BLaER1 (cell line): ENCODE measurements at regions not wholly inside any gene's neighbourhood (a gene's known extent, or its start where the extent isn't known, plus 50 kb on each side); places are given as distances from the start of the nearest gene placed in this dataset.

Experiments used
- H3K27ac ChIP-seq: shearing (Covaris generic); formaldehyde crosslinking; 2 replicates; pipeline ENCODE4 v1.8.1; 2022
- H3K27me3 ChIP-seq: shearing (Covaris generic); formaldehyde crosslinking; 2 replicates; pipeline ENCODE4 v1.8.1; 2022
- H3K36me3 ChIP-seq: shearing (Covaris generic); formaldehyde crosslinking; 2 replicates; pipeline ENCODE4 v1.8.1; 2022
- H3K4me1 ChIP-seq: shearing (Covaris generic); formaldehyde crosslinking; 2 replicates; pipeline ENCODE4 v1.8.1; 2022
- H3K4me2 ChIP-seq: shearing (Covaris generic); formaldehyde crosslinking; 2 replicates; pipeline ENCODE4 v1.8.1; 2022
- H3K4me3 ChIP-seq: shearing (Covaris generic); formaldehyde crosslinking; 2 replicates; pipeline ENCODE4 v1.8.1; 2022
- H3K9ac ChIP-seq: shearing (Covaris generic); formaldehyde crosslinking; 2 replicates; pipeline ENCODE4 v1.8.1; 2022
- H3K9me3 ChIP-seq: shearing (Covaris generic); formaldehyde crosslinking; 2 replicates; pipeline ENCODE4 v1.8.1; 2022
- H4K20me1 ChIP-seq: shearing (Covaris generic); formaldehyde crosslinking; 2 replicates; pipeline ENCODE4 v1.8.1; 2022
- Cebpa-rat ChIP-seq: shearing (Covaris generic); IDR thresholded peaks from 2 replicates; pipeline ENCODE4 v1.8.1; 2022

DNA sequence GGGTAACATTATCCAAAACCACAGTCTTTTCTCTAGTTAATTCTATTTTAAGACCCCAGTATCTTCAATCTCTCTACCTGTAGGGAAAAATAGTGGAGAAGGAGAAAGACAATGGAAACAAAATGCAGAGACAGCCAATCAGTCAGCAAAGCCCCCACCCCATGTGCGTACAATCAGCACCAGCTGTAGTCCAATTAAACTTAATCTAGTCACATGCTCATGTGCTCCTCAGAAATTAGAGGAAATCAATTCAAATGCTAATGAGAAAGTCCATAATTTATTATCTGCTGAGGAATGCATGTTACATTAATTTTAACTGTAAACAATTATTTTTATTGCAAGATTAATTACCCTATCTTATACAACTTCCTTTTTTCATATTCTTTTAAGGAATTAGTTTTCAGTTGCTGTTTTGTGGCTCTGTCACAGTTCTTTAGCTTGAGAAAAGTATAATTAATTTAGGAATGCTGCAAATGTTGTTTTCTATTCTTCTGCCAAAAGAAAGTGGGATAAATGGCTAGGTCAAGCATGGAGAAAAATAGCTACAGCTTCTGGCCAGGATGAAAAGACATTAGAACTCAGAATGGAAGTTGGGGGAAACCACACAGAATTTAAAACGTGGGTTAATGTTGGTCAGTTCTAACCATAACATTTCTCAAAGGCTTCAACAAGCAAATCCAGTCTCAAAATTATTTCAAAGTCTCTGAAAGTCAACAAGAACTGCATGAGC is 232.4 kb upstream of the HNRNPA3 start:
- H3K4me2 ChIP-seq: no peak overlapping the region
- no peaks in the 10 kb centered on the region for H3K36me3 ChIP-seq
- no peak overlapping the region for H3K4me3 ChIP-seq
- H3K9ac ChIP-seq: no peak overlapping the region
- H4K20me1 ChIP-seq: no peaks in the 10 kb centered on the region
- no peak for TF ChIP-seq Cebpa-rat
- no peak overlapping the region for H3K27ac ChIP-seq
- no peaks in the 10 kb centered on the region for H3K9me3 ChIP-seq
- H3K4me1 ChIP-seq: no peaks in the 10 kb centered on the region
- H3K27me3 ChIP-seq: no peaks in the 10 kb centered on the region

- Histone ChIP-seq H3K27ac (no peak overlapping the region), H3K27me3 (no peaks in the 10 kb centered on the region), H3K4me2 (no peak overlapping the region), H3K9me3 (no peaks in the 10 kb centered on the region), H3K4me3 (no peak overlapping the region), H3K36me3 (no peaks in the 10 kb centered on the region), H3K4me1 (no peaks in the 10 kb centered on the region), H3K9ac (no peak overlapping the region), H4K20me1 (no peaks in the 10 kb centered on the region)
- TF ChIP-seq Cebpa-rat: no peak
Observed at GRCh38 chr2:176984987-176985386, 227.6 kb upstream of the HNRNPA3 start.

DNA sequence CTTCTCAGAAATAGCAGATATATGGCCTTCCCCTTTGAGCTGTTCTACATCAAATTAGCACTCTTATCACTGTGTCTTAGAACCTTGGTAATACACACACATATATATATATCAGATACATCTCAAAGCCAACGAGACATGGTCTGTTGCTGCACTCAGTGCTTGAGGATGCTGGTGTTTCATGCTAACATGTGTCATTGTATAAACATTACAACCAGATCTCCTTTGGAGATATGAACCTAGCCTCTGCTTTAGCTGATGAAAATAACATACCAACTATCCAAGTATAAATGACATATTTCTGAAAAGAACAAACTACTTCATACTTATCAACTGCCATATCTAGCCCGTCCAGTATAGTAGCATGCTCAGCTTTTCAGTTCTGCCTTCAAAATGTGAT is 226.7 kb upstream of the HNRNPA3 start:
- H4K20me1 ChIP-seq: no peaks in the 10 kb centered on the region
- no peaks in the 10 kb centered on the region for H3K4me1 ChIP-seq
- H3K4me3 ChIP-seq: no peak overlapping the region
- H3K4me2 ChIP-seq: no peak overlapping the region
- no peaks in the 10 kb centered on the region for H3K9me3 ChIP-seq
- H3K36me3 ChIP-seq: no peaks in the 10 kb centered on the region
- H3K9ac ChIP-seq: no peak overlapping the region
- TF ChIP-seq Cebpa-rat: no peak
- H3K27me3 ChIP-seq: no peaks in the 10 kb centered on the region
- H3K27ac ChIP-seq: no peak overlapping the region

GRCh38 chr2:176986487-176986886 is 226.1 kb upstream of the HNRNPA3 start:
- no peaks in the 10 kb centered on the region for H4K20me1 ChIP-seq
- H3K4me2 ChIP-seq: no peak overlapping the region
- TF ChIP-seq Cebpa-rat: no peak
- no peaks in the 10 kb centered on the region for H3K4me1 ChIP-seq
- H3K4me3 ChIP-seq: no peak overlapping the region
- H3K9ac ChIP-seq: no peak overlapping the region
- no peaks in the 10 kb centered on the region for H3K27me3 ChIP-seq
- H3K36me3 ChIP-seq: no peaks in the 10 kb centered on the region
- no peaks in the 10 kb centered on the region for H3K9me3 ChIP-seq
- no peak overlapping the region for H3K27ac ChIP-seq

GRCh38 chr2:176991411-176991810 is 221.2 kb upstream of the HNRNPA3 start:
- Histone ChIP-seq H3K4me2 (peak overlapping the region; percentile 26; the same call in 1 of the 2 replicates), H3K27me3 (no peaks in the 10 kb centered on the region), H3K4me3 (no peak overlapping the region), H3K9ac (no peak overlapping the region), H3K4me1 (no peaks in the 10 kb centered on the region), H4K20me1 (no peaks in the 10 kb centered on the region), H3K36me3 (no peaks in the 10 kb centered on the region), H3K9me3 (no peaks in the 10 kb centered on the region; the same call in 1 of the 2 replicates), H3K27ac (no peak overlapping the region)
- no peak for TF ChIP-seq Cebpa-rat

- H3K4me2 ChIP-seq: peak overlapping the region; percentile 50
- H3K4me3 ChIP-seq: no peak overlapping the region
- H3K36me3 ChIP-seq: no peaks in the 10 kb centered on the region
- TF ChIP-seq Cebpa-rat: no peak
- H3K27me3 ChIP-seq: no peaks in the 10 kb centered on the region
- no peak overlapping the region for H3K9ac ChIP-seq
- peaks cover 41% of the 10 kb centered on the region for H3K4me1 ChIP-seq
- no peaks in the 10 kb centered on the region for H4K20me1 ChIP-seq
- no peaks in the 10 kb centered on the region; the same call in 1 of the 2 replicates for H3K9me3 ChIP-seq
- no peak overlapping the region for H3K27ac ChIP-seq
Observed at GRCh38 chr2:176997074-176997791, 215.4 kb upstream of the HNRNPA3 start.

DNA sequence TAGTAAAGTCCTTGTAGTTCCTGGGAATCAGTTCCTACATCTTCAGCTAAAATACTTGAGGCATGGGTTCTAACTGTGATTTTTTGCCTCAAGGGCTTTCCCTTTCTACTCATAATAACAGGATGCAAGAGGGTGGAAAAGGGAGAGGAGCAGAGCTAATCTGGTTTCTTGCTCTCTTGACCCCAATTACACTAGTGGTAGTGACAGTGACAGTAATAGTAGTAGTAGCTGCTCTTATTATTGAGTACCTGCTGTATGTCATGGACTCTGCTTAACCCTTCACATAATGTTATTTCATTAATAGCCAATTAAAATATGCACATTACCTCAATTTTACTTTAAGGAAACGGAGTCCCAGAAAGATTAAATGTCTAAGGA is 214.8 kb upstream of the HNRNPA3 start:
- H3K9ac ChIP-seq: no peak overlapping the region
- H3K4me2 ChIP-seq: peak overlapping the region; percentile 50
- no peaks in the 10 kb centered on the region for H4K20me1 ChIP-seq
- peaks cover 41% of the 10 kb centered on the region for H3K4me1 ChIP-seq
- H3K27me3 ChIP-seq: no peaks in the 10 kb centered on the region
- no peaks in the 10 kb centered on the region for H3K36me3 ChIP-seq
- no peak overlapping the region for H3K27ac ChIP-seq
- H3K9me3 ChIP-seq: no peaks in the 10 kb centered on the region; the same call in 1 of the 2 replicates
- H3K4me3 ChIP-seq: no peak overlapping the region
- TF ChIP-seq Cebpa-rat: no peak

DNA sequence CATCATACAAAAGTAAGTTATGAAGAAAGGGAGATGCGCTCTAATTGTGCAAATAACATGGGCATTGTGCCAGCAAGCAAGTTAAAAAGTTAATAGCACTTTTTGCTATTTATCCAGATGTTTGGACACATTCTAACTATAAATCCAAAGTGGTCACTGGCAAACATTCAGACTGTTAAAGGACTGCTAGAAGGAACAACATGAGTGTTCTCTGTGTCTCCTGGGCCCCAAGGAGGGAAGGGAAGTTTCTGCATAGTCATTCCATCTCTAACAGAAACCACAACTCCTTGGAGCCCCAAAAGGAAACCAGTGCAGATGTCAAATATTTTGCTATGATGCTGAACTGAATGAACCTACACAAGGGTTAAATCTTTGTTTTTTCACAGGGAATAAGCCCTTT is 213.3 kb upstream of the HNRNPA3 start:
- Histone ChIP-seq H3K27ac (peak overlapping the region; percentile 61), H3K9ac (no peak overlapping the region), H3K4me1 (peaks cover 41% of the 10 kb centered on the region), H3K4me2 (peak overlapping the region; percentile 62), H3K36me3 (no peaks in the 10 kb centered on the region), H3K27me3 (no peaks in the 10 kb centered on the region), H3K4me3 (no peak overlapping the region), H4K20me1 (no peaks in the 10 kb centered on the region), H3K9me3 (no peaks in the 10 kb centered on the region)
- no peak for TF ChIP-seq Cebpa-rat

- H3K9ac ChIP-seq: no peak overlapping the region
- H3K4me2 ChIP-seq: peak overlapping the region; percentile 62
- H3K4me1 ChIP-seq: peaks cover 41% of the 10 kb centered on the region
- H3K4me3 ChIP-seq: no peak overlapping the region
- no peaks in the 10 kb centered on the region for H3K27me3 ChIP-seq
- no peaks in the 10 kb centered on the region for H4K20me1 ChIP-seq
- no peak for TF ChIP-seq Cebpa-rat
- H3K36me3 ChIP-seq: no peaks in the 10 kb centered on the region
- peak overlapping the region; percentile 33; the same call in 1 of the 2 replicates for H3K27ac ChIP-seq
- 0 out of 2 replicates have a peak, but pooled peaks cover under 1% of the 10 kb centered on the region for H3K9me3 ChIP-seq
Observed at GRCh38 chr2:177000061-177000714, 212.4 kb upstream of the HNRNPA3 start.

DNA sequence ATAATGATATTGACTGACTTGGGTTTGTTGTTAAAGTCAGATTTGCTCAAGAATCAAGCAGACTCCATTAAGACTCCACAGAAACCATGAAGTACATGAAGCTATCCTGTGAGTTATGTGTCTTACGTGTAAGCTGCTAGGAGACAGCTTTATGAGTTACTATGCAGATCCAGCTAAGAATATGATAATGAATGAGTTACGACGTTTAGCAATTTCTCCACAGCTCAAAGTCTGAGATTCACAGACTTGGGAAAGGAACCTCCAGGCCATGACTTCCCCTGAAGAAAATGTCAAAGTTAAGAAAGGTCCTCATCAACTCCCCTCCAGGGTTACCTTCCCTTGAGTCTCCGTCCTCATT is 211.9 kb upstream of the HNRNPA3 start:
- Histone ChIP-seq H3K9ac (no peak overlapping the region), H3K36me3 (no peaks in the 10 kb centered on the region), H3K27ac (no peak overlapping the region), H4K20me1 (no peaks in the 10 kb centered on the region), H3K4me1 (peaks cover 41% of the 10 kb centered on the region), H3K27me3 (no peaks in the 10 kb centered on the region), H3K4me3 (no peak overlapping the region), H3K4me2 (peak overlapping the region; percentile 62), H3K9me3 (peaks cover 6% of the 10 kb centered on the region; the same call in 1 of the 2 replicates)
- no peak for TF ChIP-seq Cebpa-rat
